ENCODE measurements at regions not wholly inside any gene's neighbourhood (a gene's known extent, or its start where the extent isn't known, plus 50 kb on each side); places are given as distances from the start of the nearest gene placed in this dataset.
"Not testable (repeated sequence)": the region's sequence is repeated elsewhere in the genome, so short reads cannot be mapped to it uniquely, and the experiment has no call there.

DNA sequence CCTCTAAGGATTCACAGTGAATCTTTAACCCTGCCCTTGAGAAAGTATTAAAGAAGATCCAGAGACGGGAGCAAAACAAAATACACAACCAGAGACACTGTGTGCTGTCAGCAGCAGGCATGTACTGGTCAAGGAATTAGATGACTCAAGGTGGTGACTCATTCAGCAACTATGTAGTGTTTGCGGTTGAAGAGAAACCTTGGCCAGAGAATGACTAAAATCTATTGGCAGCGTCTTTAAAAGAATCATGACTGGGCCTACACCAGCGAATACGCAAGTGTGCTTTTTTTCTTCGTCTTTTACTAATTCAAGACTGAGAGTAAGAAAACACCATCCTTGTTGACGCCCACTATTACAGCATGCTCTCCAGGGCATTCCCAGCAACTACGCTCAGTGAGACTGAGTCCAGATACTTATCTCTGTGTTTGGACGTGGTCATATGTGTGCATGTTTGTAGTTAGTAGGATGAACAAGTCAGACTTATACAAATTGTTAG is 72.4 kb upstream of the BACH2 start:
- no peak for DNase-seq

DNA sequence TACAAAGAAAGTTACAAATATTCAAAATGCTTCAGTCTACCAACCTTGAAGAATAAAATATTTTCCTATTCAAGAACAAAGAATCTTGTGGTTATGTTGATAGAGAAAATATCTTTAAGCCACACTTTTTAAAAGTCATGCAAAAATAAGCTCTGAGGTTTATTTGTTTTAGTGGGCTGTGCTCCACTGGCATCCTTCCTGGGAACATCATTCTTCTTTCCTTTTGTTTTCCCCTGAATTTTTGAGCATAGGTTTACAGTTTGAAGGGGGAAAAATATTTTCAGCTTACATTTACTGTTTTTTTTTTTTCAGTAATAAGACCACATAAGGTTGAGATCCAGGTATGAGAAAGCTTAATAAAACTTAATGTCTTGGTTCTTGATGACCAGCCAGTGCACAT is 72.0 kb upstream of the BACH2 start:
- DNase-seq = no peak

GRCh38 chr6:90368001-90368400 is 71.4 kb upstream of the BACH2 start:
- DNase-seq = no peak

DNA sequence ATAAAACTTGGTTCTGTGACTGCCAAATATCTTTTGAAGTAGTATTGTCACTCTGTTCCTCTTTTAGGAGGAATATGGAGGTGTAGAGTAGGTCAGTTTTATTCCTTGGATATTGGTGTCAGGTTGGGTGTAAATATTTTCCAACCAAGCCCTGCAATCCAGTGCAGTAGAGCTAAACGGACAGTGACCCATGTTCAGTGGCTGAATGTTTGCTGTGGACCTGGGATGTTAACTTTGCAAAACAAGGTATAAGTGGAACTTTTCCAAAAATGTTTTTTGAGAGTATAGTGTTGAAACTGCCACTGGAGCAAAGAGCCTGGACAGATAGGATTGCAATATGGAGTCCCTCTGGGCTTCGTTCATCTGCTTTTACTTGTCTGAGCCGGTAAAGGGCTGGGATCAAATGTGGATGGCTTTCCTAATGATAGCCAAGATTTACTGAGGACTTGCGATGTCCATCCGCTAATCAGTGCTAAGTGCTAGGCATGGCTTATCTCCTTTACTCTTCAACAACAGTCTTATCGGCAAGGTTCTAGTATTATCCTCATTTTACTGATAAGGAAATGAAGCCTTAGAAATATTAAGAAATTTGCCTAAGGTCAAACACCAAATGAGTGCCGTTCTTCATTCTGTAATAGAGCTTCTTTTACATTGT is 69.0 kb upstream of the BACH2 start:
- DNase-seq = no peak

- DNase-seq = no peak
Measured at GRCh38 chr6:90365002-90365401, 68.4 kb upstream of the BACH2 start.

- no peak for DNase-seq
Measured at GRCh38 chr6:90364286-90364685, 67.6 kb upstream of the BACH2 start.

GRCh38 chr6:90362318-90362717 is 65.7 kb upstream of the BACH2 start:
- DNase-seq = no peak

GRCh38 chr6:90361174-90361573 is 64.5 kb upstream of the BACH2 start:
- no peak for DNase-seq

GRCh38 chr6:90358036-90358770 is 61.6 kb upstream of the BACH2 start:
- DNase-seq = not testable (repeated sequence)

DNA sequence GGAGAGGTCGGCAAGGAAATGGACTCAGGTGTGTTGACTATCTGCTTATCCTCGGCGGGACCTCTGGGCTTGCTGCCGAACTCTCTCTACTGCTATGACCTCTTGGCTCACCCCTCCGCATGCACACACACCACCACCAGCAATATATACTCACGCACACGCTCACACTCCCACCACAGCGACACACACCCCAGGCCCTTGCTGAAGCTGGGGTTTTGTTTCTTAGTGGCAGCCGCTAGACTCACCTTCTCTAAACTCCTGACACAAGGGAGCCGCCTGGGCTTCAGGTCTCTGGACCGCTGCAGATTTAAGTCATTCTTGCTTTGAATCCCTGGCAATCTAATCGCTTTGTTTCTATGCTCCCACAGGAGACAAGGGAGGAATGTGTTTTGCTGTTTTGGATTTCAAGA is 59.4 kb upstream of the BACH2 start:
- DNase-seq = no peak

DNA sequence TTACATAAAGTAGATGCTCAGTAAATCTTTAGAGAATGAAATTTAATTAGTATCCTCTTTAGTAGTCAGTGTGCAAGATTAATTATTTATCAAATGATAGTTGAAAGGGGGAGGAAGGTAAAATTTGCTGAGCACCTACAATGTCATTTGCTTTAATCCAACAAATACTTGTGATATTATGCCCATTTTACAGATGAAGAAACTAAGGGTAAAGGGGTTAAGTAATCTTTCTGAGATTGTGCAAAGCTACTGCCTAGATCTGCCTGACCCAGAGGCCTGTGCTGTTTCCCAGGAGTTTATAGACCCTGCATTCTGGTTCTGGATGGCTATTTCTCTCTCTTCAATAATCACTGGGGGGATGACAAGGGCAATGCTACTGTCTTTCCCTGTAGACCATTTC is 58.3 kb upstream of the BACH2 start:
- no peak for DNase-seq

DNA sequence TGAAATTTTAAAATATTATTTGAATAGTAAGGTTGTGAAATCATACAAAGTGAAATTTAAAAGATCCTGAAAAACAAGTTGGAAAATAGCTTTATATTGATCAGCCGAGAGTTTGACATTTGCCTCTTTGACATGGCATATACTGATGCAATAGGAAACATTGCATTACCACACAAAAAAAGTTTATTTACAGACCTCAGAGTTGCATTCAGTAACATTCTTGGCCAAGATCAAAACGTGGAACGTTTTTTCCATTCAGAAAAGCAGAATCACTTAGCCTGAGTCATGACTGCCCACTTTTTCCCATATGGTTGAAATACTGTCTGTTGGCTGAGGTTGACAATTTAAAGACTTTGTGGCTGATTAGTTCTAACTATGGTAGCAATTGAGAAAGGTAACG is 55.1 kb upstream of the BACH2 start:
- DNase-seq = no peak

- DNase-seq = no peak
Measured at GRCh38 chr6:90350689-90351554, 54.3 kb upstream of the BACH2 start.

DNA sequence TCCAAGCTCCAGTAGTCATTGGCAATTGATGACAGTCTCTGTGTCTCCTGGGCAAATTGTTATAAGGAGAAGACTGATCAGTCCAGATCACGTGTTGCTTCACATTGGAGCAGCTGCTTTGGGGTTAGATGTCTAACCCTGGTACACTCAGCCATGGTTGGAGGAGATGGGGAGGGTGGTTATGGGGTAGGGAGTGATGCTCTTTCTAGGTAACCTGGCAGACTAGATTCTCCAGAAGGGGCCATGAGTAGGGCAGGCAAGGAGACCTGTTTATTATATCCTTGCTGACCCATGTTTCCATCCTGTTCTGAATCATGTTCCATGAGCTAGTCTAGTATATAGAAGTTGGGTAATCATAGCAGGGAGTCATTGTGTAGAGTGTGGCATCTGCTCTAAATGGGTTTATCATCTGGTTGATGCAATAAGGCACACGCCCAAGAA is 50.8 kb upstream of the BACH2 start:
- DNase-seq = no peak

GRCh38 chr6:90346729-90347128 is 50.1 kb upstream of the BACH2 start:
- no peak for DNase-seq

All from activated CD8-positive, alpha-beta memory T cell treated with anti-CD3 and anti-CD28 coated beads for 24 hours (primary cell).